ENCODE measurements at regions not wholly inside any gene's neighbourhood (a gene's known extent, or its start where the extent isn't known, plus 50 kb on each side); places are given as distances from the start of the nearest gene placed in this dataset.

DNA sequence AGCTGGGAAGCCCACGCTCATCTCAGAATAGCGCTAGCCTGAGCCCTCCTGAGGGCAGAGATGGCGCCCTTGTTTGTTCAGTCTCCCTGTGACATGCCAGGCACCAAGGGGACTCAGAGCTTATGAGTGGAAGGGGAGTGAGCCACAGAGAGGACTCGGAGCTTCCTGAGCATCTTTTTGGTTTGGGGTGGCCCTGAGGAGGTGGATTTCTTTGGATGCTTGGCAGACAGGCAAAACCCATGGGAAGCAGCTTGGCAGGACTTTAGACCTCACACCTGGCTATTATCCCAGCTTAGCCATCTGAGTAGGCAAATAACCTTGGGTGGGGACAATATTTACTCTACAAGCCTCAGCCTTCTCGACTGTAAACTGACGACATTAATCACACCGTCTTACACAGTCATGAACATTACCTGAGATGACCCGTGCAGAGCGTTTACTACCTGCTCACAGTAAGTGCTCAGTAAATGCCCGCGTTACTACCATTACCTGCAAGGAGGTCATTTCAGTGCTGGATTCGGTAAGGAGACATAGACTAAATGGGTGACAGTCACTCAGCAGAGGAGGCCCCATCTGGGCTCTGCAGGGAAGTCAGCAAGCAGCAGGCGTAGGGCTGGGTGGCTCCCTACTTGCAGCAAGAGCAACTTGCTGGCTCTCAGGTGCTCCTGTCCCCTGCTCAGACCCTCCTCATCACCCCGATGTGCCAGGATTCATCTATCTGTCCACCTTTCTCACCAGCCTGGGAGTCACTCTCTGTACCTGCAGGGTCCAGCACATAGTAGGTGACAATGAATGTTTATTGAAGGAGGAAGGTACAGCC is 54.9 kb downstream of the KLHDC7A start:
- no peaks in the 10 kb centered on the region for H3K36me3 ChIP-seq (ENCODE audit: insufficient read depth, low read length)
- no peaks in the 10 kb centered on the region for H3K9me3 ChIP-seq (ENCODE audit: low read depth, low read length)
- H3K9ac ChIP-seq (ENCODE audit: insufficient read length) = no peak overlapping the region
- no peak overlapping the region for H3K27ac ChIP-seq
- TF ChIP-seq POLR2AphosphoS5 (IDR thresholded peaks at IDR 0.05; ENCODE audit: borderline replicate concordance, low read depth, low read length) = no peak
- TF ChIP-seq FOXP2 (optimal IDR thresholded peaks at IDR 0.05; ENCODE audit: control extremely low read depth, extremely low read length, insufficient read depth) = no peak
- no peak for TF ChIP-seq EZH2 (IDR thresholded peaks at IDR 0.05)
- DNase-seq (ENCODE audit: low read depth, low spot score) = no peak
- no peak overlapping the region for H3K4me3 ChIP-seq

DNA sequence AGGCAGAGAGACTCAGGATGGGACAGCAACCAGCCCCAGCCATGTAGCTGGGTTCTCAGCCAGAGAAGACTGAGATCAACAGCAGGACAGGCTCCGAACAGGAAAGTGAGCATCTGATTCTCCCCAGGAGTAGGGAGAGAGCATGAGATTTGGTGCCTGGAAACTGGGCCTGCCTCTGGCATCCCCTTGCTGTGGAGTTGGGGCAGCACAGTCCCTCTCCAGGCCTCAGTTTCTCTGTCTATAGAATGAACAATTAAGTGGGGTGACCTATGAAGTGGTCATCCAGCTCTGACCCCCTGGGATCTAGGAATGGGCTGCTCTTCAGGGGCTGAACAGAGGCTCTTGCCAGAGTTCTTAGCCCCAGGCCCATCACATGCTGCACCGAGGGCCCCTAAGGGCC is 55.6 kb downstream of the KLHDC7A start:
- Histone ChIP-seq H3K9me3 (ENCODE audit: low read depth, low read length) (no peaks in the 10 kb centered on the region), H3K36me3 (ENCODE audit: insufficient read depth, low read length) (no peaks in the 10 kb centered on the region), H3K27ac (no peak overlapping the region), H3K9ac (ENCODE audit: insufficient read length) (no peak overlapping the region), H3K4me3 (no peak overlapping the region)
- no peak for DNase-seq (ENCODE audit: low read depth, low spot score)
- TF ChIP-seq POLR2AphosphoS5 (IDR thresholded peaks at IDR 0.05; ENCODE audit: borderline replicate concordance, low read depth, low read length) = no peak
- no peak for TF ChIP-seq EZH2 (IDR thresholded peaks at IDR 0.05)
- TF ChIP-seq FOXP2 (optimal IDR thresholded peaks at IDR 0.05; ENCODE audit: control extremely low read depth, extremely low read length, insufficient read depth) = no peak

DNA sequence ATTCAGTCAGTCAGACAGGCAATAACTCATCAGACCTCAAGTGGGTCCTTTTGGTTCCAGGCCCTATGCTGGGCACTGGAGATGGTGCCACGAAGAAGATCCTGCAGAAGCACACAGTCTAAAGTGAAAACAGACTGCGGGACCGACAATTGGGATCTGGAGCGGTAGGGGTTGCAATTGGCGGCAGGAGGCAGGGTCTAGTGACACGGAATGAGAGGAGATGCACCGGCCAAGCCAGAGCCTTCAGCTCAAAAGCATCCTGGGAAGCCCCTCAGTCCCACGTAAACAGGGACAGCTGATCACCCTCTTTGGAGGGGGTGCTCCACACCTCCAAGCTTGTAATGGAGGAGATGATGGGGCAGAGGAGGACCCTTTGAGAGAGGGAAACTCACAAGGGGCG is 56.2 kb downstream of the KLHDC7A start:
- no peak for DNase-seq (ENCODE audit: low read depth, low spot score)
- Histone ChIP-seq H3K4me3 (no peak overlapping the region), H3K27ac (no peak overlapping the region), H3K36me3 (ENCODE audit: insufficient read depth, low read length) (no peaks in the 10 kb centered on the region), H3K9me3 (ENCODE audit: low read depth, low read length) (no peaks in the 10 kb centered on the region), H3K9ac (ENCODE audit: insufficient read length) (no peak overlapping the region)
- TF ChIP-seq FOXP2 (optimal IDR thresholded peaks at IDR 0.05; ENCODE audit: control extremely low read depth, extremely low read length, insufficient read depth) = no peak
- no peak for TF ChIP-seq EZH2 (IDR thresholded peaks at IDR 0.05)
- TF ChIP-seq POLR2AphosphoS5 (IDR thresholded peaks at IDR 0.05; ENCODE audit: borderline replicate concordance, low read depth, low read length) = no peak

DNA sequence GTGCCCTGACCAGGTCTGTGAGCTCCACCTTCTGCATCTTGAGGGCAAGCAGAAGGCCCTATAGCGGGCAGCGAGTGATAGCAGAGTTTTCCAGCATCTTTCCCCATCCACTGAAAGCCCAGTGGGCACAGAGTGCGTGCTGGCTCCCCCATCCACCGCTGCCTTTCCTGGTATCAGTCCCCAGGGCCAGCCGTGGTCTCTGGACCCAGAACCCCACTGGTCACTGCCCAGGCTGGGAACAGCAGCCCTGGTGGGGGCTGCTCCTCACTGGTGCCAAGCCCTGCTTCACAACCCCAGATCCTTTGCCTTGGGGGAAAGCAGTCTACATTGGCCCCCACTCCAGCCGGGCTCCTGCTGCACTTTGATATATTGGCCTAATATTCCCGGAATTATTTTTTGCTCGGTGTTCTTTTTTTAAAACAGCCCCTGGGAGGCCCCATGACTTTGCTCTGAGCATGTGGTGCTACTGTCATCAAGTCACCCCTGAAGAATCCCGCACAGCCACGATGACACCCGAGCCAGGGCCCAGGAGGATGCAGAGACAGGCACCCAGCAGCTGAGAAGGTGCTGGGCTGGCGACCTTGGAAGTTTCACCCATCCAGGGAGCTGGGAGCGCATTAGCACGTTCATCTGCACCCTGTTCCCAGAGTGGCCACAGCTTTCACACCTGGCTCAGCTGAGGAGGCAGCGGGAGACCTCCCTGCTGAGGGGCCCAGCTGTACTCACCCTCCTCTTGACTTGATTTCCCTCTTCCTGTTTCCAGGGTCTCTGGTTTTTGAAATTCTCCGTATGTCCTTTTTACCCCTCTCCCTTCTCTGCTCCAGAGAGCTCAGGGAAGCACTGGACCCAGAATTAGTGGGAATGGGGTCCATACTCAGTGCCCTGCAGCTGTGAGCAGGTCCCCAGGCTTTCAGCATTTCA is 56.9 kb downstream of the KLHDC7A start:
- Histone ChIP-seq H3K9ac (ENCODE audit: insufficient read length) (no peak overlapping the region), H3K9me3 (ENCODE audit: low read depth, low read length) (no peaks in the 10 kb centered on the region), H3K36me3 (ENCODE audit: insufficient read depth, low read length) (no peaks in the 10 kb centered on the region), H3K4me3 (no peak overlapping the region), H3K27ac (peak overlapping the region; percentile 43; the same call in 1 of the 2 replicates)
- no peak for TF ChIP-seq FOXP2 (optimal IDR thresholded peaks at IDR 0.05; ENCODE audit: control extremely low read depth, extremely low read length, insufficient read depth)
- TF ChIP-seq EZH2 (IDR thresholded peaks at IDR 0.05) = no peak
- no peak for TF ChIP-seq POLR2AphosphoS5 (IDR thresholded peaks at IDR 0.05; ENCODE audit: borderline replicate concordance, low read depth, low read length)
- no peak for DNase-seq (ENCODE audit: low read depth, low spot score)

DNA sequence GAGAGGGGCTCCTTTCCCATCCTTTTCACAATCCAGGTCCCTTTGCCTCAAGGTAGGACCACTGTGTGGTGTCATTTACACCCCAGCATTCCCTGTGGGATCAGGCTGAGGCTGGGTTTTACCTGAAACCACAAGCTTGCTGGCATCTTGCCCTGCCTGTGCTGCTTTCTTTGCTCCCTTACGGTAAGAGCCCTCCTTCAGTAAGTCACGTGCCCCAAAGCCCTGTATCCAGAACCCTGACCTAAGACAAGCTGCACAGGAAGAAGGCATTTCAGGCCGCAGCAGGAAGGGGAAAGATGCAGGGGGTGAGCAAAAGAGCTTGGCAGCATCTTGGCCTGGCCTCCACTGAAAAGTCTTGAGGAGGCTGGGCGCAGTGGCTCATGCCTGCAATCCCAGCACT is 58.4 kb downstream of the KLHDC7A start:
- TF ChIP-seq POLR2AphosphoS5 (IDR thresholded peaks at IDR 0.05; ENCODE audit: borderline replicate concordance, low read depth, low read length) (no peak), FOXP2 (optimal IDR thresholded peaks at IDR 0.05; ENCODE audit: control extremely low read depth, extremely low read length, insufficient read depth) (no peak), EZH2 (IDR thresholded peaks at IDR 0.05) (no peak)
- no peak overlapping the region for H3K4me3 ChIP-seq
- H3K9me3 ChIP-seq (ENCODE audit: low read depth, low read length) = no peaks in the 10 kb centered on the region
- peak overlapping the region; percentile 68 for H3K9ac ChIP-seq (ENCODE audit: insufficient read length)
- 0 out of 2 replicates have a peak, but pooled peaks cover 3% of the 10 kb centered on the region for H3K36me3 ChIP-seq (ENCODE audit: insufficient read depth, low read length)
- peak overlapping the region; percentile 97 for H3K27ac ChIP-seq
- DNase-seq (ENCODE audit: low read depth, low spot score) = peak; percentile 34

DNA sequence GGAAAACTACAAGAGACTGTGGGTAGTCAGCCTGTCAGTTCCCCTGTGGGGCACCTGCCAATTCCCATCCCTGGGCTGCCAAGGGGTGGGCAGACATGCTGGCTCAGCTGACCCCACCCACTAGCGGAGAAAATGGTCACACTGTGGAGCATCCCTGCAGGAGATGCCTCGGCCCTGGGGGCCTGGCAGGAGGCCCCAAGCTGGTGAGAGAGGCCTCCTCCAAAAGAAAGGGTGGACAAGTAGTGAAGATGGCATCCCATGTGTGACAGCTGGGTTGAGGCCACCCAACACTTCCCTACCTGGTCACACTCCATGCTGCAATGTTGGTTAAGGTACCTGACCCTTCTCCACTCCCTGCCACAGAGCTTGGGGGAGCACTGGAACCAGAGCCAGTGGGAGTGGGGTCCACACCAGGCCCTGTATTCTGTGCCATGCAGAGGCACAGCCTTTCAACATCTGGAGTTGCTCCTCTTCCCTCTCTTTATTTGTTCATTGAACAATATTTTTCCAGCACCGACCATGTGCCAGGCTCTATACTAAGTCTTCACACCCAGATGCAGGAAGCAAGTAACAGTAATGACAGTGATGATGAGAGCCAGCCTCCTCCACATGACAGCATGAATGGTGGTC is 59.5 kb downstream of the KLHDC7A start:
- TF ChIP-seq POLR2AphosphoS5 (IDR thresholded peaks at IDR 0.05; ENCODE audit: borderline replicate concordance, low read depth, low read length) (0 out of 2 replicates have a peak, but pooled peaks have one; percentile 55), FOXP2 (optimal IDR thresholded peaks at IDR 0.05; ENCODE audit: control extremely low read depth, extremely low read length, insufficient read depth) (no peak)
- H3K9ac ChIP-seq (ENCODE audit: insufficient read length) = peak overlapping the region; percentile 4
- peak; percentile 48 for DNase-seq (ENCODE audit: low read depth, low spot score)
- H3K4me3 ChIP-seq = no peak overlapping the region
- H3K27ac ChIP-seq = peak overlapping the region; percentile 92
- H3K36me3 ChIP-seq (ENCODE audit: insufficient read depth, low read length) = 0 out of 2 replicates have a peak, but pooled peaks cover 3% of the 10 kb centered on the region
- no peaks in the 10 kb centered on the region for H3K9me3 ChIP-seq (ENCODE audit: low read depth, low read length)

DNA sequence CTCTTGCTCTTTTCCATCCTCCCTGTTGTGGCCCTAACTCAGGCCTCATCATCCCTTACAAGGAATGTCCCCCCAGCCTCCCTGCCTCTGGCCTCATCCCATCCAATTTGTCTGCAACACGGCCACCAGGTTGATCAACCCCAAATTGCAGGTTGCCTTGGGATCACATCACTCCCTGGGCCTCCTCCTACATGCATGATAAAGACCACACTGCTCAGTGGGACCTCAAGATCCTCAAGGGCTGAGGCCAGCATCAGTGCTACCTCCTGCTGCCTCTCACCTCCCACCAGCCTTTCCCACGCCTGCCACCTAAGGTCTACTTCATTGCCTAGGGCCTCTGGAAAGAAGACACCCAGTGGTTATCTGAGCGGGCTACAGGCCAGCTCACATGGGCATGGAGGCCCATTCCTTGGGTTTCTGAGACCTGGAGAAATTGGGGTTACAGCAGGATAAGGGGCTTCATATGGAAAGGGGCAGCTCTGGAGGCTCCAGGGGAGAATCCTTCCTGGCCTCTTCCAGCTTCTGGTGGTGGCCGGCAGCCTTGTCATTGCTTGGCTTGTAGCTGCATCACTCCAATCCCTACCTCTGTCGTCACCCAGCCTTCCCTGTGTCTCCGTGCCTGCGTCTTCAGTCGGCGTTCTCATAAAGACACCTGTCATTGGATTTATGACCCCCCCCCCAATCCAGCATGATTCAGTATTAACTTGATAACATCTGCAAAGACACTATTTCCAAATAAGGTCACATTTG is 60.5 kb downstream of the KLHDC7A start:
- Histone ChIP-seq H3K9ac (ENCODE audit: insufficient read length) (no peak overlapping the region), H3K27ac (peak overlapping the region; percentile 92), H3K4me3 (no peak overlapping the region), H3K36me3 (ENCODE audit: insufficient read depth, low read length) (0 out of 2 replicates have a peak, but pooled peaks cover 3% of the 10 kb centered on the region), H3K9me3 (ENCODE audit: low read depth, low read length) (no peaks in the 10 kb centered on the region)
- DNase-seq (ENCODE audit: low read depth, low spot score) = no peak
- TF ChIP-seq FOXP2 (optimal IDR thresholded peaks at IDR 0.05; ENCODE audit: control extremely low read depth, extremely low read length, insufficient read depth) (no peak), POLR2AphosphoS5 (IDR thresholded peaks at IDR 0.05; ENCODE audit: borderline replicate concordance, low read depth, low read length) (no peak), EZH2 (IDR thresholded peaks at IDR 0.05) (no peak)
